ENCODE measurements at regions not wholly inside any gene's neighbourhood (a gene's known extent, or its start where the extent isn't known, plus 50 kb on each side); places are given as distances from the start of the nearest gene placed in this dataset.
"Not testable (repeated sequence)": the region's sequence is repeated elsewhere in the genome, so short reads cannot be mapped to it uniquely, and the experiment has no call there.

DNA sequence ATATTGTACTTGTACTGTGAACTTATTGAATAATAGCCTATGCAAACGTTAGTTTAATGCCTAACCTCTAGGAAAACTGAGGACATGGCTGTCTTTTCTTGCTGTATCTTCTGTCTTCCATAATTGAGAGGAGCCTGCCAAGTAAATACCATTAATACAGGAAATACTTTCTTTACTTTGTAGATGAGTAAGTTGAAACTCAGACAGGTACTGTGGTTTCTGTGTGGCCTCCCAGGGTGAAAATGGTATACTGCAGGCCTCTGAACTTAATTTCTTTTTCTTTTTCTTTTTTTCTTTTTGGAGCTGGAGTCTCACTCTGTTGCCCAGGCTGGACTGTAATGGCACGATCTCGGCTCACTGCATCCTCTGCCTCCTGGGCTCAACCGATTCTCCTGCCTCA is 208.8 kb upstream of the ADGRL4 start:
- DNase-seq, result no peak

DNA sequence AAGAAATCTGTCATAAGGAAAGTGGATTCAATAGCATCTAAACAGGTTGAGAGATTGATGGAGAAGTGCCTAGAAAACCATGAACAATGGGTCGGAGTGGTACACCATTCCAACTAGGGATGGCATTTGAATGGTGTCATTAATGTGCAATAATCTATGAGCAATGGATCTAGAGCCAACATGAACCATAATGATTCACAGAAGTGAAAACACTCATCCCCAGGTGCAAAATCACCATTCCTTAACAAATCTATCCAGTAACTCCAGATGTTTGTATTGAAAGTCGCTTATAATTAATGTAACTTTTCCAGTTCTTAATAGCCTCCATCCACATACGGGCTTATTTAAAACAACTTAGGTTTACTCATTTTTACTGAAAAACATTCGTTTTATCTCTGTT is 201.3 kb upstream of the ADGRL4 start:
- DNase-seq, result no peak

DNA sequence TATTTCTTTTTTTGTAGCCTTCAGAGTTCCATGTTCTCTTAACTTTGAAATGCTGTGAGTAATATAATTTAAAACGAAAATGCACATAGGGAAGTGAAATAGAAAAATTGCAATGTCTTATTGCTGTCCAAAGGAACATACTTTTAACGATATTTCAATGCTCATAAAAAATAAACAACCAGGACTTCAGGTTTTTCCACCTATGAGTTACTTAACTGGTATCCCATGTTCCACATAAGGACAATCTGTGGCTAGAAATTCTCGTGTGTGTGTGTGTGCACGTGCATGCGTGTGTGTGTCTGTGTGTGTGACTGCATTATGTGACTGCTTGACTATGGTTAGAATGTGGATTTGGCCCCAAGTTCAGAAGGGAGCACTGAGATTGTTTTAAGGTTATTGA is 200.8 kb upstream of the ADGRL4 start:
- DNase-seq, result no peak

DNA sequence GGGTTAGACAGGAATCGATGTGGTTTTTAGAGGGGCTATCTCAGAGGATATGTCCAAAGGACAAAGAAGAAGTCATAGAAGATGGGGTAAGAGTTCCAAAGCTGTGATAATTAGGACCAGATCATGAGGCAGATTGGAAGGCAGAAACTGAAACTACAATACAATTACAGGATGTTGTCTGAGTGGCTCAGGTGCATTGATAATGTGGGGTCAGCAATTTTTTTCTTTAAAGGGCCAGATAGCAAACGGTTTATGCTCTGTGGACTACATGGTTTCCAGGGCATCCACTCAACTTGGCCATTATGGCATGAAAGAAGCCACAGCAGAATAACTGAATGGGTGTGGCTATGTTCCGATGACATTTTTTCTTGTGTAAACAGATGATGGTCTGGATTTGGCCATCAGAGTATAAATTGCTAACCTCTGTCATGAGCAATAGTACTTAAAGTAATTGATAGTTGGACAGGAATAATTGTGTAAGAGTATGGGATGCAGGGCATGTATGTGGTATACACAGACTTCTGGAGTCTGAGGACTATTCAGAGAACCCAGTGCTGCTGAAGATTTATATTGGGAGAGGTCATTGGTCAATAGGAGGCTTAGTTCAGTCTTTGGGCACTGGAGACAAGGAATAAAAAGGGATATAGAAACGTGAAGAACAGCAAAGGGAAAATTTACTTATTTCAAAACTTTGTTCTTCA is 198.4 kb upstream of the ADGRL4 start:
- DNase-seq, result no peak

DNA sequence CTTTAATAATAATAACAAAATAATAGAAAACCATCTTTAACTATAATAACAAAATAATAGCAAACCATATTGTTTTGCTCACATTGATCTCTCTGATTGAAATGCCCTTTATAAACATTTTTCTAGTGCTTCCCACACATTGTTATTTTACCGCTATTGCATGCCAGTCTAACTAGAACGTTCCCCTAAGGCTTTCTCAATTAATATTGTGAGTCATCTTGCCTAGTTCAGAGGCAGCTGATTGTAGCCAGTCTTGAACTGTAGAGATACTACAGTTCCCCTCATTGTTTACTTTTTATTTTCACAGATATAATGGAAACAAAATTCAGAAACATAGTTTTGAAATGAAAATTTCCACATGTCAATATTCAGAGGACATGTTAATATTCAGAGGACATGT is 192.3 kb upstream of the ADGRL4 start:
- DNase-seq, result no peak

DNA sequence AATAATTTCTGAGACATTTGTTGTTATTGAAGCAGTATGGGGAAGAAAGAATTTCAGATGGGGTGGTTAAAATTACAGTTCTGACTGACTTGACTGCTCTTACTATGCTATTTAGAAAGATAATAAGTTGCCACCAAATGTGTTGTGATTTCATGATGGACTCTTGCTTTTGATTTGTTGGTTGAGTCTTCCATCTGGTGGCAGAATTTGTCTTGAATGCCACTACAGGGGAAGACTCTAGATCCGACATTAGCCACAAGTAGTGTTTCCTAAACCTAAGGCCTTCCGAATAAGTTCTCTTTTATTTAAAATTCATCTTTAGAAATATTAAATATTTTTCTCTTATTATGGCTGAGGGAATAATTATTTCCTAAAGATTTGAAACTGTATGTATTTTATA is 190.9 kb upstream of the ADGRL4 start:
- no peak for DNase-seq

DNA sequence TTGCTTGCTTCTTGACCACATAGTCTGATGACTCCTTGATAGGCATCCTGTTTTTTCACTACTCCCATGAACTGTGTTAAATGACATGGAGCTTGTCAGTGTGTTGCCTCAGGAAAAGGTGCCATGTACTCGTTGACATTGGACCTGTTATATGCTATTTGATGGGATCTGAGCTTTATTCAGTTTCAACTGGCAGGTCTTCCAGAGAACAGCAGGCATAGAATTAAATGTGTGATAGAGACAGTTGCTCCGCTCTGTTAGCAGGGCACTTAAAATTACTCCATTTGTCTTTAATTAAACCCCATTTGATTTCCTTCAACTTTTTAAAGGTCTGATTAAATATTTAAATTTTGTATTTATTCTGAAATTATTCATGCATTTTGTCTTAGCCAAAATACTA is 189.7 kb upstream of the ADGRL4 start:
- no peak for DNase-seq

DNA sequence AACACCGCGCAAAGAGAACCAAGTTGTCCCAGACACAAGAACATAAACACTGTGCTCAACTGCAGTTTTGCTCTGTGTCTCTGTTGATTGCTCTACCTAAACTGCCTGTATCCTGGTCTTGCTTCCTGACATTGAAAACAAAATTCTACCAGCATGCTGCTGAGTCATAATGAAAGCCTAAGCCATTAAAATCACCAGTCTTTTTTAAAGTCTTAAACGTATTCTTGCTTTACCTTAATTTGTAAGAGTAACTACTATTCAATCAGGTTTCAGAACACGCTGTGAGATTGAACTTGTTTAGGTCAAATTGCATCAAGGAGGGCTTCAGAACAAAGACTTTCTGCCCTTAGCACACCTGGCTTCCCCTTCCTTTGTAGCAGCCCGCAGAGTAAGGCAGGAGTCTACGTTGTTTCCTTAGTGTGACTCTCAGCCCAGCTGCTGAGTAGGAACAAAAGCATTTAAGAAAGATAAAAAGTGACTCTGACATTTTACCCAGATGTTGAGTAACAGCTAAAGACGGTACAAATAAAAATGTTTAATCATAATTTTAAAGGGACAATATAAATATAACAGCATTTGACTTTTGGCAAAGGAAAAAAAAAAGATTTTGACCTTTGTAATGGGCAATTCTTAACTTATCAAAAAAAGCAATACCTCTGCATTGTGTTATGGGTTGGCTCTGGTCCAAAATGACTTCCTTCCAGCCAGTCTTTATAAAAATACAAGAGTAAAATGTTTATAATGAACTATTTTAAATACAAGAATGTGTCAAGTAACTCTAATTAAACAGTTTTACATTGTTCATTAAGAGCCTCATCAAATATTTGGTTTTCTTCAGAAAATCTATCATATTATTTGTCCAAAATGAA is 186.9 kb upstream of the ADGRL4 start:
- no peak for DNase-seq

DNA sequence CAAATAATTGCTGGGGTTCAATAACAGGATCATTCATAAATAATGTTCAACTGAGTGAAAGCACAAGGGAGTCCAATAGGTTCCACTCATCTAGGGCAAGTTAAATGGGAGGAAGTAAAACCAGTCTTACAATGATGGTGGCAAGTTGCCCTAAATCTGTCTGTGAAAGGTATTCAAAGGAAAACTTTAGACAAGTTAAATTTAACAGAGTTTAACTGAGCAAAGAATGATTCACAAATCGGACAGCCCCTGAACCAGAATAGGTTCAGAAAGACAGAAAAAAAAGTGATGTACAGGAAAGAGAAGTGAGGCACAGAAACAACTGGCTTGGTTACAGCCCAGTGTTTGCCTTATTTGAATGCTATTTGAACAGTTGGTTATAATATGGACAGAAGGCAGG is 183.5 kb upstream of the ADGRL4 start:
- no peak for DNase-seq

DNA sequence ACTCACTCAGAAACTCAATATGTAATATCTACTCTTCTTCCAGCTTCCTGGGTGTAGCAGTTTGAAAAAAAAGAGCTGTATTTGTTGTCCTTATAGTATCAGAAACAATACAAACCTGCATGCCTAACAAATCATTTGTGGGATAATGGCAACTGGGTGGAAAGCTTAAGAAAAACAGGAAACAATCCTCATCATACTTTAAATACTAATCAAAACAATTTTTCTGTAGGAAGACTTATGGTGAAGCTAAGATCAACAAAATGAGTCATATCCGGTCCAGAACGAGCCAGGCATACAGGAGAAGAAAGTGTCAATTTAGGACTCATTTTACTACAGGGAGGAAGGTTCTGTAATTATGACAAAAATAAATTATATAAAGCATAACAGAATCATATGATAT is 181.8 kb upstream of the ADGRL4 start:
- DNase-seq, result no peak

DNA sequence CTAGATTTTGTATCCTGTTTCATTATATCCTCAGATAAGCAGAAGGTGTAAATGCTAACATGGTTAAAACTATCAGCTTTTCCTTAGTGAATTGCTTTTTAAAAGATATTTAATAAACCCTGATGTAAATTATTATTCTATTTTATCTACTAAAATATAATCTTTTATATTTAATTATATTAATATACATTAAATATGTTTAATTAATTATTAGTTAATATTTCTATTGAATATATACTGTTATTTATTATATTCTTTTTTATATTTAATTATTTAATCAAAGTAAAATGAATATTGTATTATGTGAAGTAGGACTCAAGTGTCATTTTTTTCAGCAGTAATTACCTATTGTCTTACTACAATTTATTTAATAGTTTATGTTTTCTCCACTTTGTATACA is 179.7 kb upstream of the ADGRL4 start:
- DNase-seq, result no peak

DNA sequence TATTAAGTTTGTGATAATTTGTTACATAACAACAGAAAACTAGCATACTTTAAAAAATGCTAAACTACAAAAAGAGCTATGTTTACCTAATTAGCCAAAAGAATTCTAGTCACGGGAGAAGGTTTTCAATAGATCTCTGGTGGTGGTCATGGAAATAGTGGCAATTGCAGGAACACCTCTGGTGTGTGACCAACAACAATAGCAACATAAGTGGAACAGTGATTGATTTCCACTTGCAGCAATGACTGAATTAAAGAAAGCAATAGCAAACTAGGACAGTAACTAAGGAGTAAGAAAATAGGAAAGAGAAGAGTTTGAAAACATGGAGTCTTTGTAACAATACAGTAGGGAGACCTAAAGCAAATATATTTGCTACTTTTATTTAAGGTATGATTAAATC is 171.3 kb upstream of the ADGRL4 start:
- DNase-seq, result no peak

DNA sequence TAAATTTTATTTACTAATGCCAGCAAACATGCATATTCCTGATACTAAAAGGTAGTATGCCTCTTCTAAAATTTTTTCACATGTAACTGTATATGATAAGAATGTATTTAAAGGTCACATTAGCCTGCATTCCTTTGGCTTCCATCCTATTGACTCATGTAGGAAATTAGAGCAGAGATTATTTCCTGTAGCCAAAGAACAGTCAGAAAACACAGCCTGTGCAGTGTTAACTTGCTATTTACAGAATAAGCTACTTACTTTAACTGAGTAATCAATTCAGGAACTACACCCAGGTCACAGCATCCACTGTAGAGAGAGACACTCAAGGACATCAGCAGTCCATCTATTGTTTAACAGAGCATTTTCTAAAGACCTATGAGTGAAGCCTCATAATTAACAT is 154.5 kb upstream of the ADGRL4 start:
- DNase-seq, result no peak

DNA sequence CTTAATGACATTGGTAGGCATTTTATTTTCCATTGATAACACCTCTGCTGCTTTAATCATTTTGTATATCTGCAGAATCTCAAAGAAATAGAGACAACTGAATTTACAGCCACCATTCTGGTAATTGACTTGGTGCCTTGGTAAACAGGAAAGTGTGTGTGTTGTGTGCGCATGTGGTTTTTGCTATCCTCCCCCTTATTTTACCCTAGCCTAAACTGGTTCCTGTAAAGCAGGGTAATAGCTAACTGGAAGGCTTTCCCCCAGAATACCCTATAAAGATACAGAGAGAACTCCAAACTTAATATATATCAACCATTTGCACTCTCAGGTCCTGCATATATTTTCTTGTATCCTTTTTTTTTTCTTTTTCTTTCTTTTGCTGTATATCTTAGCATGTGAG is 149.5 kb upstream of the ADGRL4 start:
- DNase-seq, result no peak

DNA sequence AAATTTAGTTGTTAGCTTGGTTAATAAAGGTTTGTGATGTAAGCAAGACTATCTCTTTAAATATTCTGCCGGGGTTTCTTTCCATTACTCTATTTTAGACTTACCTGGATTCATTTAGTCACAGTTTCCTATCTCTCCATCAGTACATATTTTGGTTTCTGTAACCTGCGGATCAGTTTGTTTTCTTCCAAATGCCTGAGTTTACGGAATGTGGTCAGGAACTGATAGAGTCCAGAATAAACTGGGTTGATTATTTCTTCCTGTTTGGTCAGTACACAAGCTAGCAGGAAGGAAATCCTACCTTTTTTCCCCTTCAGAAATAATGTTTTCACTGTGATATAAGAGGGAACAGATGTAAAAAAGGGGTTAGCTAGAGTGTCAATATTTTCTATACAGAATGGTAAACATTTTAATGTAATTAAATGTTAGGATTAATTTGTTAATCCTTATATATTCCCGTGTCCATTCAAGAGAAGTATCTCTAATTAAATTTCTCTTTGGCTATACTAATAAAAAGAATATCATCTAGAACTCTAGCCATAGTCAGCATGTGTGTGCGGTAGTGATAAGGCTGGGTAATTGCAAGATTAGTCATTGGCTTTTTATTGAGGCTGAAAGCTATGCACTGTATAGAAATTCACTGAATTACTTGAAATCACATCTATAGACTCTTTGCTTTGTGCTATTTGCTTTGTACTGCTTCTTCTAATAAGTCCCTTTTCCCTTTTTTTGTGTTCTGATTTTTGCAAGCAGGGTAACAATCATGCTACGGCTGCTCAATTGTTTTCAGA is 144.7 kb upstream of the ADGRL4 start:
- DNase-seq, result no peak

DNA sequence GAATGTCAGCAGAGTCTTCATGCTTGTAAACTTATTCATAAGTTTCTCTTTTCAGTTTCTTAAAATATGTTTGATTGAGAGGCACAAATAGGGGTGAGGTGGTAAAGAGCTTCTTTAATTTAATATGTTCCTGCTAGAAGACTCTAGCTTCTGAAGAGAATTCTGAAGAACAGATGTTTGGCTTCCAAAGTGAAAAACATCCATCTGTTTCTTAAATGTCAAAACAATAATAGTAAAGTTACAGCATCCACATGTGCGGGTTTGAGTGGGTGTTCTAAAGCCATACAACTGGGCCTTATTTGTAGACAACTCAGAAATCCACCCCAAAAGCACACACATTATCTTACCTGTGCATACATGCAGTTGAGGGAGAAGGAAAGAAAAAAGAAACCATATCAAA is 144.0 kb upstream of the ADGRL4 start:
- DNase-seq, result no peak

DNA sequence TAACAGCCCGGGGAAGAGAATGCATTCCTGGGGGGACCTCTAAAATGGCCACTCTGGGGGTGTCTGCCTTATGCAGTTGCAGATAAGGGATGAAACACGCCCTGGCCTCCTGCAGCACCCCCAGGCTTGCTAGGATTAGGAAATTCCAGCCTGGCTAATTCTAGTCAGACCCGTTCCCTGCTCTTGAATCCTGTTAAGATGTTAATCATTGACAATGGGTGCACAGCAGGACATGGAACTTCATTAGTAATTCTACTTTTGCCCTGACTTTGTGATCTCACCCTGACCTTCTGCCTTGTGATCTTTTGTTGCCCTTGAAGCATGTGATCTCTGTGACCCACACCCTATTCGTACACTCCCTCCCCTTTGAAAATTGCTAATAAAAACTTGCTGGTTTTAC is 131.7 kb upstream of the ADGRL4 start:
- not testable (repeated sequence) for DNase-seq

DNA sequence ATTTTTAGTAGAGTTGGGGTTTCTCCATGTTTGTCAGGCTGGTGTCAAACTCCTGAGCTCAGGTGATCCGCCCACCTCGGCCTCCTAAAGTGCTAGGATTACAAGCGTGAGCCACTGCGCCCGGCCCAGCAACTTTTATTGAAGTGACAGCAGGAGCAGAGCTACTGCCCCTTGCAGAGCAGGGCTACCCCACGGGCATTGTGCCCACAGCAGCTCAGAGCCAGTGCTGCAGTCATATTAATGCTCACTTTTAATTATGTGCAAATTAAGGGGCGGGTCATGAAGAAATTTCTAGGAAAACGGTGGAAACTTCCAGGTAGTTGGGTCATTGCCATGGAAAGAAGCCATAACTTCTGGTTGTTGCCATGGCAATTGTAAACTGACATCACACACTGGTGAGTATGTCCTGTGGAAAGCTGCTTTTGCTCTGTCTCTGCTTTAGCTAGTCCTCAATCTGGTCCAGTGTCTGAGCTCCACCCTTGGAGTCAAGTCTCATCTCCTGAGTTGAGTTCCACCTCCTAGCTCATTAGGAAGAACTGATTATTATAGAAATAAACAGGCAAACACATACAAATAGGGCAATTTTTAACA is 127.3 kb upstream of the ADGRL4 start:
- DNase-seq, result no peak

DNA sequence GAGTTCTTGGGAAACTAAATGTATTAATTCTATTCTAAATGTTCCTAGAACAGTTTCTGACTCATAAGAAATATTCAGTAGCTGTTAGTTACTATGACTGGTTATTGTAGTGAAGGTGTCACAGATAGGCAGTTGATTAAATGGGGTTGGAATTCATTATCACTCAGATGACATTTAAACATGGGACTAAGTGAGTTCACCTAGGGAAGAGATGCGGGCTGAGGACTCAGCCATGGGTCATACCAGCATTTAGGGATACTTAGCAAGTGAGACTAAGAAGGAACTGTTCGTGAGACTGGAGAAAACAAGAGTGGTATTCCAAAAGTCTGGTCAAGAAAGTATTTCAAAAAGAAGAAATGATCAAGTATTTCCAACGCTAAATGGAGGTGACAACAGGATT is 125.1 kb upstream of the ADGRL4 start:
- DNase-seq, result no peak

DNA sequence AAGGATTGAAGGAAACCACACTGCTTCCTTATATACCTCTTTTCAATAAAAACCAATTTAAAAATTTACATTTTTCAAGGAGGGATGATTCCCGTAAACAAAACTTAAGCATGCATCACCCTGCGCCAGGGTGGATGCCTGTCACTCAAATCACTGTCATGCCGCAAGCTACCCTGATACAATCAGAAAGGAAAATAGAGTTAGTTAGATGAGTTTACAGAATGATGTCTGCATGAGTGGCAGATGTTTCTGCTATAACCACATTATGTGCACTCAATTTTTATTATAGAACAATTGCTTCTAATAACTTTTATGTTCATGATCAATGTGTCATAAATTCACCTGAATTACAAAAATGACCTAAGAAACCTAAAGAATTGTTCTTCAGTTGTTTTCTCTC is 123.4 kb upstream of the ADGRL4 start:
- DNase-seq, result no peak

DNA sequence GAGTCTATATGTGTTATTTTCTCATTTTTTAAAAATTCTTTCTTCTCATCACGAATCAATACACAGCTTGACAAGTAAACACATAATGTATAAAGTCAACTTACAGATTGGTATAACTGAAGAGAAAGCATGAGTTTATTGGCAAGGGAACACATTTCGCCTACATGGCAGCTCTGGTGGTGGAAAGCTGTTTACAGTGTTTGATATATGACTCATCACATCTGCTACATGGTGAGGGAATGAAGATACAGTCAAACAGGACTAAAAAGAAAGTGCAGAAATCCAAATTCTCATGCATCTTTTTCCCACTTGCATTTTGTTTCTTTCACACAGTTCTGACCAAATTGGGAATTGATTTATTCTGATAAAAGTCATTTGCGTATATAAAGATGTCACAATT is 122.2 kb upstream of the ADGRL4 start:
- no peak for DNase-seq

DNA sequence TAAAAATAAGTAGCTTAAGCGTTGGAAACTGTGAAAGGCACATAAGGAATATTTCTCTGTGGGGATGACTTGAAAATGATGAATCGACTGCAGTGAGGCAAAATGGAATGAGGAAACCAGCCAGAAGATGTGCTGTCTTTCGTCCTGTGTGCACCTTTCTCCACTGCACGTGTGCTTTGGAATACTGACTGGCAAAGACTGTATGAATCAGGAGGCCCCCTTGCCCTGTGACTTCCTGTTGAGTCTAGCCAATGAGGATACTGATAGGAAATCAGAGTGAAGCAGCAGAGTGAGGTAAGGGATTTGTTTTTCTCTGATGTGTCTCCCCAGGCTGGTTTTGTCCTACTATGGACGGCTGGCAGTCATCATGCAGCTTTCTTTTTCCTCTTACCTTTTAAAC is 118.2 kb upstream of the ADGRL4 start:
- DNase-seq, result no peak

DNA sequence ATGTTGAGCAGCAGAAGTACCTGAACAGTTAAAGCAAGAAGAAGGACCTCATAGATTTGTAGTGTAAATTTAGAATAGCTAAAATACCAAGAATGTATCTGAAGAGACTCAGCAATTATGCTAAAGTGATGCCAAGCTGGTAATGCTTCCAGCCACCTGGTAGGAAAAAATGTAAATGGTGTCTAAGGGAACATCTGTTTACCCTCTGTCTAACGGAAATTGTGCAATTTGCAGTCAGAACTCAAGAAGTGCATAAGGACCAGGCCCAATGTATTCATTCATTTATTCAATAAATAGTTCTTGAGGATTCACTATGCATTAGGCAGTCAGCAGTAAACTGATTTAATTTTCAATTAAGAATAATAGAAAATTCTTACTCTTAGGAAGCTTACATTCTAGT is 116.0 kb upstream of the ADGRL4 start:
- DNase-seq, result no peak

DNA sequence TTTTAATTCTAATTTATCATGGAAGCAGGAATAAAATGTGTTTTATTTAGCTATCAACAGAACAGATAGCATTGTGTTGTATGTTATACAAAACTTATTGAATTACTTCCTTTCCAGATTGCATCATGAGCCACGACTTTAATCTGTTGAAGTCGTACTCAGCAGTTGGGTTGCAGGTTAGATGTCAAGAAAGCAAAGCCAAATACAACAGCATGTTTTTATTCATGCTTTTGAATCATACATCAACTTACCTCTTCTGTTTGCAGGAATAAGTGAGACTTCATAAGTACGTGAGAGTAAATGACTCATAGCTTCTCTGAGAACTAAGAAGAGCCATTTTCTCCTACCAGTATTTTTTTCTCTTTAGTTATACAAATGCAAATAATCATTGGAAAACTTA is 110.8 kb upstream of the ADGRL4 start:
- no peak for DNase-seq

All from CD4-positive, alpha-beta T cell treated with Interleukin-15 for 1 hour (primary cell).